Left ventricle myocardium inferior (tissue), 1 donor: ENCODE measurements at regions not wholly inside any gene's neighbourhood (a gene's known extent, or its start where the extent isn't known, plus 50 kb on each side); places are given as distances from the start of the nearest gene placed in this dataset.

Source experiments
- DNase-seq: peaks from one replicate; pipeline ENCODE4 v3.0.0-alpha.2; 2020
- H3K27ac ChIP-seq: fragments of 200-600 bp; replicated peaks from 2 replicates; pipeline ENCODE4 v1.8.0; 2021
- H3K27me3 ChIP-seq: fragments of 200-600 bp; 2 replicates; pipeline ENCODE4 v1.8.0; 2021; ENCODE audit warnings: low read depth
- H3K36me3 ChIP-seq: fragments of 200-600 bp; 2 replicates; pipeline ENCODE4 v1.8.0; 2021
- H3K4me1 ChIP-seq: fragments of 200-600 bp; 2 replicates; pipeline ENCODE4 v1.8.0; 2021
- H3K4me3 ChIP-seq: fragments of 200-600 bp; 2 replicates; pipeline ENCODE4 v1.8.0; 2021; ENCODE audit warnings: mild to moderate bottlenecking, moderate library complexity
- H3K9me3 ChIP-seq: fragments of 200-600 bp; replicated peaks from 2 replicates; pipeline ENCODE4 v1.8.0; 2021
- intact Hi-C: fragments of 100-400 bp; cut with micrococcal nuclease; formaldehyde crosslinking; loops from one replicate; pipeline ENCODE4 v1.11.0; 2022
- TF ChIP-seq, protein P1 (sequence below): fragments of 200-600 bp; IDR thresholded peaks from 2 replicates; pipeline ENCODE4 v1.8.0; 2021; ENCODE audit warnings: antibody characterized with exemption, mild to moderate bottlenecking, borderline replicate concordance
- donor health status: DM: no; HTN: yes; CAD: no; lungs with severe emphysema.

DNA sequence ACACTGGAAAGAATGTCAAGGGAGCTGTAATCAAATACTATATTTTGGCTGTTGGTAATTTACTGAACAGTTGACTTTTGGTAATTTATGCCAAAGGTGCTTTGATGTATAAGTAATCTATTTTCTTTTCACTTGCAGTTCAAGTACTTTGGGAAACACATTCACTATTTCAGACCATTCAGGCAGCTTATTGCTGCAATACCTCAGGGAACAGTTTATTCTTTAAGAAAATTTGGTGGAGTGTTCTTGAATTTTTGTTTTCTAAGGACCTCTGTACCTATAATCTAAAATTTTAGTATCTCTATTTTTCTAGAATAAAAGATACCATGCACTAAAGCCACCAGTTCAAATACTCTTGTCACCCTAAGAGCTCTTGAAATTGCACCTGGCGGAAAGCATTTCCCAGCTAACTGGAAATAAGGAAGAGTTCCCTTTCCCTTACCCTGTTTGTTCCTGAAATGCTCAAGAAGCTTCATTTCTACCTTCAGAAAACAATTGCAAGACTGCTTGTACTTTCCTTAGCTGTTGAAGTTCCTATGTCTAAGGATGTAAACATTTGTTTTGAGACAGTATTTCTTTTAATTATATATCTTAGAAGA, 633.5 kb upstream of the FAT1 start:
- intact Hi-C loops = no loop called here
- Histone ChIP-seq H3K27me3 (no peaks in the 10 kb centered on the region), H3K4me1 (no peaks in the 10 kb centered on the region), H3K27ac (no peak overlapping the region), H3K9me3 (no peaks in the 10 kb centered on the region), H3K4me3 (no peak overlapping the region), H3K36me3 (no peaks in the 10 kb centered on the region)
- TF ChIP-seq, protein P1, sequence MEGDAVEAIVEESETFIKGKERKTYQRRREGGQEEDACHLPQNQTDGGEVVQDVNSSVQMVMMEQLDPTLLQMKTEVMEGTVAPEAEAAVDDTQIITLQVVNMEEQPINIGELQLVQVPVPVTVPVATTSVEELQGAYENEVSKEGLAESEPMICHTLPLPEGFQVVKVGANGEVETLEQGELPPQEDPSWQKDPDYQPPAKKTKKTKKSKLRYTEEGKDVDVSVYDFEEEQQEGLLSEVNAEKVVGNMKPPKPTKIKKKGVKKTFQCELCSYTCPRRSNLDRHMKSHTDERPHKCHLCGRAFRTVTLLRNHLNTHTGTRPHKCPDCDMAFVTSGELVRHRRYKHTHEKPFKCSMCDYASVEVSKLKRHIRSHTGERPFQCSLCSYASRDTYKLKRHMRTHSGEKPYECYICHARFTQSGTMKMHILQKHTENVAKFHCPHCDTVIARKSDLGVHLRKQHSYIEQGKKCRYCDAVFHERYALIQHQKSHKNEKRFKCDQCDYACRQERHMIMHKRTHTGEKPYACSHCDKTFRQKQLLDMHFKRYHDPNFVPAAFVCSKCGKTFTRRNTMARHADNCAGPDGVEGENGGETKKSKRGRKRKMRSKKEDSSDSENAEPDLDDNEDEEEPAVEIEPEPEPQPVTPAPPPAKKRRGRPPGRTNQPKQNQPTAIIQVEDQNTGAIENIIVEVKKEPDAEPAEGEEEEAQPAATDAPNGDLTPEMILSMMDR = no peak
- DNase-seq = no peak

DNA sequence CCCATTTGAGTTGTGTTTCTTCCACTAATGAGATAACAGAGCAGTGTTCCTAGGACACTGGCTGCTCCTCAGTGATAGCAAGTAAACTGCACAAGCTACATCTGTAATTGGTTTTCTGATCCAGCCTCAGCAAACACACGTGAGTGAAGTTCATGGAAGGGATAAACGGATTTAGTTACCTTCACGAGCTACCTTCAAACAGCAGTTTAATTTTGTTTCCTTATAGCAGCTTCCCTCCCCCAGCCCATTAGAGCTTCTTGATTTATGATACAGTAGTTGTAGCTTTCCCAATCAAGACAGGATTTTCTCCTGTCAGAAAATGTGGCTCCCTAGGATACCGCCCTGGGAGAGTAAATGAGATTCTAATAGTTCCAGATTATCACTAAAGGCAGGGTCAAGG, 634.2 kb upstream of the FAT1 start:
- DNase-seq = no peak
- no peaks in the 10 kb centered on the region for H3K4me1 ChIP-seq
- intact Hi-C loops = no loop called here
- no peaks in the 10 kb centered on the region for H3K9me3 ChIP-seq
- TF ChIP-seq, protein P1 = no peak
- H3K36me3 ChIP-seq = no peaks in the 10 kb centered on the region
- no peak overlapping the region for H3K27ac ChIP-seq
- H3K4me3 ChIP-seq = no peak overlapping the region
- no peaks in the 10 kb centered on the region for H3K27me3 ChIP-seq

DNA sequence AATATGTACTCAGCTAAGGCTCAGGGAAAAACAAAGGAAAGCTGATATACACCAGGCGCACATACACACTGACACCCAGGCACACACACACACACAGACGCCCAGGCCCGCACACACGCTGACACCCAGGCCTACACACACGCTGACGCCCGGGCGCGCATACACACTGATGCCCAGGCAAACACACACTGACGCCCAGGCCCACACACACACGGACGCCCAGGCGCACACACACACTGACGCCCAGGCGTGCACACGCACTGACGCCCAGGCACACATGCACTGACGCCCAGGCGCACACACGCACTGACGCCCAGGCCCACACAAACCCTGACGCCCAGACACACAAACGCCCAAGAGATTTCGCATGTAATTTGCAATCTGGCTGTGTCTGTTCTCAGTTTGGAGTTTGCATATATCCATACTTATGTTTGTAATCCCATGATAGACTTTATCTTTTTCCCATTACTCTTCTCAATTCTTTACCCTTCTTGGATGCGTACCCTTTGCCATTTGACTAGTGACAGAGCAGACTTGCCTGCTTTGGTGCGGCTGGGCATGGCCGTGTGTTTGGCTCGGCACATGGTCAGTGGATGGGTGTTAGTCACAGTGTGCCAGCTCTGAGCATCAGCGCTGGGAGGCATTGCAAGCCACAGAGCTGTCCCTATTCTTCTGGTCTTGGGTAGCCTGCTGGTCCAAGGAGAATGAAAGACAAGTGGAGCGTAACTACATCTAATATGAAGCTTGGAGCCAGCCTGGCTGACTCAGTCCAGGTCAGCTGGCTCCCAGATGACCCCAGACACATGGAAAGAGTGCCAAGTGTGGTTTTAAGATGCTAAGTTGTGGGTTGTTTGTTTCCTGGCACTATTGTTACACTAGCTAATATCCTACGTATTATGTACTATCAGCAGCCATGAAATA, 632.4 kb upstream of the ZFP42 start:
- Histone ChIP-seq H3K4me3 (no peak overlapping the region), H3K27me3 (no peaks in the 10 kb centered on the region), H3K4me1 (no peaks in the 10 kb centered on the region), H3K9me3 (no peaks in the 10 kb centered on the region), H3K36me3 (no peaks in the 10 kb centered on the region), H3K27ac (no peak overlapping the region)
- intact Hi-C loops = no loop called here
- TF ChIP-seq, protein P1 = no peak
- no peak for DNase-seq

DNA sequence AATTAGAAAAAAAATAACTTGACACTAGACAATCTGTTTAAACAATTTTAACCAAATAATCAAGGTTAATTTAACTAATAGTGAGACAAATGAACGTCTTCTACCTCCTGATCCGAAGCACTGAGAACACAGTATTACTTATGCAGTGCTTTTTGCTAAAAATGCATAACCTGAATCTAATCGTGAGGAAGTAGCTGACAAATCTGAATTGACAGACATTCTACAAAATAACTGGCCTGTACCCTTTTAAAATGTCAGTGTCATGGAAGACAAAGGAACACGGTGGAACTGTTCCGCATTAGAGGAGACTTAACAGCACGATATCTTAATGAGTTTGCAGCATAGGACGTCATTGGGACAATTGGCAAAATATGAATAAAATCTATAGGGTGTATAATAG, 631.2 kb upstream of the ZFP42 start:
- TF ChIP-seq, protein P1 = no peak
- intact Hi-C loops = no loop called here

DNA sequence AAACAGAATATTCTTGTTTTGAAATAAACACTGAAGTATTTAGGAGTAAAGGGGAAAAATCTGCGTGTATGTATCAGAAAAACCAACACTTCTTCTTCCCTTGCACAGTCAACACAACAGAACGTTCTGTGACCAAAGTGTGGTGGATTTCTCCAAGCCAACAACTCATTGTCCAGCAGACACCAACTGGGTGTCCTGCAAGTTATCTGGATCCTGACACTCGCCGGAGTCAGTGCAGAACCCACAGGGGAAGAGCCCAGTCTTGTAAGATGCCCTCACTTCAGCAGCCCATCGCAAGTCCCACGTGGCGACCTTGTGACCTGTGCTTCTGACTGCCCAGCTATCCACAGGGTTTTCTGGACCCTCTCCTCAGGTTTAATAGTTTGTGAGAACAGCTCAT, 630.7 kb upstream of the ZFP42 start:
- intact Hi-C loops = no loop called here
- Histone ChIP-seq H3K36me3 (no peaks in the 10 kb centered on the region), H3K27me3 (no peaks in the 10 kb centered on the region), H3K9me3 (no peaks in the 10 kb centered on the region), H3K4me3 (no peak overlapping the region), H3K4me1 (no peaks in the 10 kb centered on the region), H3K27ac (no peak overlapping the region)
- DNase-seq = no peak
- TF ChIP-seq, protein P1 = no peak

More for the DNA sequence above, 631.2 kb upstream of the ZFP42 start:
- Histone ChIP-seq H3K4me1 (no peaks in the 10 kb centered on the region), H3K9me3 (no peaks in the 10 kb centered on the region), H3K4me3 (no peak overlapping the region), H3K27me3 (no peaks in the 10 kb centered on the region), H3K27ac (no peak overlapping the region), H3K36me3 (no peaks in the 10 kb centered on the region)
- no peak for DNase-seq
